Activated CD4-positive, alpha-beta T cell treated with anti-CD3 and anti-CD28 coated beads, Interleukin-2, amount 10 ng/mL, durations not matched to agents 7 days and 5 days (primary cell): ENCODE measurements at regions not wholly inside any gene's neighbourhood (a gene's known extent, or its start where the extent isn't known, plus 50 kb on each side); places are given as distances from the start of the nearest gene placed in this dataset.
"Not testable (repeated sequence)": the region's sequence is repeated elsewhere in the genome, so short reads cannot be mapped to it uniquely, and the experiment has no call there.

Experiments
- CTCF ChIA-PET: fragments of 350-600 bp; sonication (Branson Sonifier 250); formaldehyde crosslinking; loops from one replicate; lab custom pipeline; 2021; ENCODE audit warnings: antibody characterized with exemption; lab: Charles Lee
- POLR2A ChIA-PET: fragments of 350-600 bp; sonication (Branson Sonifier 250); formaldehyde crosslinking; loops from one replicate; lab custom pipeline; 2021; ENCODE audit warnings: antibody characterized with exemption; lab: Charles Lee
- DNase-seq: peaks from one replicate; pipeline ENCODE4 v3.0.0-alpha.2; 2020
- H3K27ac Mint-ChIP-seq: one replicate; pipeline ENCODE4 v1.8.0; 2021; ENCODE audit warnings: mild to moderate bottlenecking, moderate library complexity, mixed read lengths
- H3K27me3 Mint-ChIP-seq: one replicate; pipeline ENCODE4 v1.8.0; 2021; ENCODE audit warnings: mixed read lengths
- H3K36me3 Mint-ChIP-seq: one replicate; pipeline ENCODE4 v1.8.0; 2021; ENCODE audit warnings: low read depth, mixed read lengths
- H3K4me1 Mint-ChIP-seq: one replicate; pipeline ENCODE4 v1.8.0; 2021; ENCODE audit warnings: mixed read lengths
- H3K4me3 Mint-ChIP-seq: one replicate; pipeline ENCODE4 v1.8.0; 2021; ENCODE audit warnings: mild to moderate bottlenecking, moderate library complexity, mixed read lengths
- H3K9me3 Mint-ChIP-seq: one replicate; pipeline ENCODE4 v1.8.0; 2021; ENCODE audit warnings: mixed read lengths

GRCh38 chrX:115378471-115378870 is 89.0 kb downstream of the LUZP4 start:
- Mint-ChIP-seq H3K9me3 (no peaks in the 10 kb centered on the region), H3K36me3 (no peaks in the 10 kb centered on the region), H3K4me1 (no peaks in the 10 kb centered on the region)

GRCh38 chrX:115387327-115387726 is 97.8 kb downstream of the LUZP4 start:
- ChIA-PET CTCF (no interaction called here), POLR2A (no interaction called here)
- Mint-ChIP-seq H3K27ac (no peak overlapping the region), H3K9me3 (no peaks in the 10 kb centered on the region), H3K36me3 (no peaks in the 10 kb centered on the region), H3K4me3 (no peak overlapping the region), H3K4me1 (no peaks in the 10 kb centered on the region), H3K27me3 (no peaks in the 10 kb centered on the region)
- no peak for DNase-seq

More at GRCh38 chrX:115378471-115378870, 89.0 kb downstream of the LUZP4 start:
- POLR2A ChIA-PET = no interaction called here
- Mint-ChIP-seq H3K27ac (no peak overlapping the region), H3K4me3 (no peak overlapping the region), H3K27me3 (no peaks in the 10 kb centered on the region)
- CTCF ChIA-PET = no interaction called here
- DNase-seq = no peak

DNA sequence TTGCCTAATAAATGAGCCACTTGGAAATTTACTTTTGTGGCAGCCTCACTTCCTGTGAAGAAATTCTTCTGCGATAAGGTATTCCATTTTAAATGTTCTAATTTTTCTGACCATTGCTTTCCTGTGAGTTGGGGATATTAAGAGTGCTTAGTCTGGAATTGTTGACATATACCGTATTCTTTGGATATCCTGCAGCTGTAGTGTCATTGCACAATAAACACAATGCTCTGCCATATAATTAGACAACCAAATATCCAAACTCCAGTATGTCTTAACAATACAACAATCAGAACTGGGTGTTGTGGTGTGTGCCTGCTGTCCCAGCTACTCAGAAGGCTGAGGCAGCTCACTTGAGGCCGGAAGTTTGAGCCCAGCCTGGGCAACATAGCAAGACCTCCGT is 99.4 kb downstream of the LUZP4 start:
- ChIA-PET POLR2A (no interaction called here), CTCF (no interaction called here)
- Mint-ChIP-seq H3K4me3 (no peak overlapping the region), H3K36me3 (no peaks in the 10 kb centered on the region), H3K4me1 (no peaks in the 10 kb centered on the region), H3K27ac (no peak overlapping the region), H3K9me3 (no peaks in the 10 kb centered on the region), H3K27me3 (no peaks in the 10 kb centered on the region)
- DNase-seq = no peak

DNA sequence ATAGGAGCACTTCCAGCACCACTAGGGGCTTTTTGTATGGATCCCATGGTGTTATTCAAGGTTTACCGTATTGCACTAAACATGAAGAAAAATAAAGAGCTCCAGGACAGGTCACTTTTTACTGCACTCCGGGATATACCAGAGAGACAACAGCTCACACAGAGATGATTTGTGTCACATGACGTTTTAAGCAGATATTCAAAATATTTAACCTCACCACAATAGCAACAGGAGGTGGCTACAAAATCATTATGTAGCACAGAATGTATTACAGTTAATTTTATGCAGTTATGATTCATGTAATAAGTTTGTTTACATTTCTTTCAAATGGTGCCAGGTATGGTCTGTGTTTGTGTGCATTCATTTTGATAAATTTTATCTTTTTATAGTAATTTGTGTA is 100.6 kb downstream of the LUZP4 start:
- no peak overlapping the region for H3K4me3 Mint-ChIP-seq
- H3K27ac Mint-ChIP-seq = no peak overlapping the region
- no peaks in the 10 kb centered on the region for H3K36me3 Mint-ChIP-seq
- H3K9me3 Mint-ChIP-seq = no peaks in the 10 kb centered on the region
- no peak for DNase-seq
- no peaks in the 10 kb centered on the region for H3K27me3 Mint-ChIP-seq
- CTCF ChIA-PET = no interaction called here
- POLR2A ChIA-PET = no interaction called here
- no peaks in the 10 kb centered on the region for H3K4me1 Mint-ChIP-seq

GRCh38 chrX:115392031-115392430 is 102.5 kb downstream of the LUZP4 start:
- no peaks in the 10 kb centered on the region for H3K27me3 Mint-ChIP-seq
- H3K9me3 Mint-ChIP-seq = no peaks in the 10 kb centered on the region
- no peak overlapping the region for H3K4me3 Mint-ChIP-seq
- no peak for DNase-seq
- no peaks in the 10 kb centered on the region for H3K36me3 Mint-ChIP-seq
- H3K4me1 Mint-ChIP-seq = no peaks in the 10 kb centered on the region
- CTCF ChIA-PET = no interaction called here
- POLR2A ChIA-PET = no interaction called here
- H3K27ac Mint-ChIP-seq = no peak overlapping the region

- no peak overlapping the region for H3K4me3 Mint-ChIP-seq
- no peak overlapping the region for H3K27ac Mint-ChIP-seq
- POLR2A ChIA-PET = no interaction called here
- DNase-seq = no peak
- H3K36me3 Mint-ChIP-seq = no peaks in the 10 kb centered on the region
- CTCF ChIA-PET = no interaction called here
- H3K4me1 Mint-ChIP-seq = no peaks in the 10 kb centered on the region
- H3K27me3 Mint-ChIP-seq = no peaks in the 10 kb centered on the region
- no peaks in the 10 kb centered on the region for H3K9me3 Mint-ChIP-seq
Observed at GRCh38 chrX:115392871-115393270, 103.4 kb downstream of the LUZP4 start.

DNA sequence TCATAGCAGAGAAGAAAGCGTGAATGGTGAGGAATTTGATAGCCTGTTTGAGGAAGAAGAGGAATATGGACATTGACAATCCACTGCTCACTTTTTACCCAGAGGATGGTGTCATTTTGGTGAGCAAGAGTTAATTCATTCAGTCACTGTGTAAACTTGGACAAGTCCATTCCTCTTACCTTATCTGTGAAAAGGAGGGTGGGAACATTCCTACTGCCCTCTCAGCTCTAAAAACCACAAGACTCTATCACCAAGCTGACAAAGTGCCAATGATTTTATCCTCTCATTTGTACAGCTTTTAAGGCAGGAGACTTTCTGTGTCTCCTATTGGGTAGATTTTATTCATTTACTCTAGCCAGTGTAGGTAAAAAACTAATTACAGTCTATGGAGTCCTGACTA is 103.8 kb downstream of the LUZP4 start:
- Mint-ChIP-seq H3K4me1 (no peaks in the 10 kb centered on the region), H3K27me3 (no peaks in the 10 kb centered on the region), H3K9me3 (no peaks in the 10 kb centered on the region), H3K36me3 (no peaks in the 10 kb centered on the region), H3K27ac (no peak overlapping the region), H3K4me3 (no peak overlapping the region)
- ChIA-PET POLR2A (no interaction called here), CTCF (no interaction called here)
- DNase-seq = no peak

DNA sequence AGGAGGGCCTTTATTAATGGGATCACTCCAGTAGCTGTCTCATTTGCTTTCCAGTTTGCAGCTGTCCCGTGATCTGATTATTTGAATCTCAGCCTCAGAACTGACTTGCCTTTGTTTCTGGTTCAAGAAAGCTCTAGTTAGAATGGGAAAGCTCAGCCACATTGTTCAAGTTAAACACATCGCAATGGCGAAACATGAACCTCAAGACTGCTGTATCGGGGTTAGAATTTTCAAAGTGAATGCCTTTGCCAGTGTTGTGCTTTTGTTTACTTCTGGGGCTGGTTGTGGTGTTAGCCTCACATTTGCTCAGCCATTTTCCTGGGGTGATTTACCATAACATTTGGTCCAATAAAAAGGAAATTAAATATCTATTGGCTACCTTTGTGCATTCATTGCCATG is 105.3 kb downstream of the LUZP4 start:
- H3K27me3 Mint-ChIP-seq, H3K27ac Mint-ChIP-seq, CTCF ChIA-PET, H3K36me3 Mint-ChIP-seq, H3K4me3 Mint-ChIP-seq, POLR2A ChIA-PET, H3K4me1 Mint-ChIP-seq, H3K9me3 Mint-ChIP-seq, DNase-seq: not testable (repeated sequence)

GRCh38 chrX:115399306-115399705 is 109.8 kb downstream of the LUZP4 start:
- Mint-ChIP-seq H3K4me3 (no peak overlapping the region), H3K9me3 (no peaks in the 10 kb centered on the region), H3K27ac (no peak overlapping the region), H3K36me3 (no peaks in the 10 kb centered on the region), H3K27me3 (no peaks in the 10 kb centered on the region), H3K4me1 (no peaks in the 10 kb centered on the region)
- POLR2A ChIA-PET = no interaction called here
- no peak for DNase-seq
- CTCF ChIA-PET = no interaction called here

DNA sequence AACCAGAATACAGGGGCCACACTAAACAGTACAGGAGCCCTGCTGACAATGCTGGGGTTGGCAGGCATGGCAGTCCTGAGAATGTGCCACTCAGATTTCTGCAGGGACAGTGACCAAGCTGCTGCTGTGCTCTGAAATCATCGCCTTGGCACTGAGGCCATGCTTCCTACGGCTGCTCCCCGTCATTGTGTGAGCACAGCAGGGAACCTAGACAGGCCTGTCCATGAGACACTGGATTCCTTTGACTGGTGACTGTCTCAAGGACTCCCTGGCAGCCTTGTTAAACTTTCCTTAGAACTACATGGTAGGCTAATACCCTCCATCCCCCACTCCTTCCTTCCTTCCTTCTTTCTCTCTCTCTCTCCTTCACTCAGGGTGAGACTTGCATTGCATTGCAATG is 111.4 kb downstream of the LUZP4 start:
- ChIA-PET CTCF (no interaction called here), POLR2A (no interaction called here)
- DNase-seq = no peak
- H3K36me3 Mint-ChIP-seq = no peaks in the 10 kb centered on the region
- H3K27ac Mint-ChIP-seq = no peak overlapping the region
- H3K9me3 Mint-ChIP-seq = no peaks in the 10 kb centered on the region
- no peak overlapping the region for H3K4me3 Mint-ChIP-seq
- no peaks in the 10 kb centered on the region for H3K27me3 Mint-ChIP-seq
- no peaks in the 10 kb centered on the region for H3K4me1 Mint-ChIP-seq

DNA sequence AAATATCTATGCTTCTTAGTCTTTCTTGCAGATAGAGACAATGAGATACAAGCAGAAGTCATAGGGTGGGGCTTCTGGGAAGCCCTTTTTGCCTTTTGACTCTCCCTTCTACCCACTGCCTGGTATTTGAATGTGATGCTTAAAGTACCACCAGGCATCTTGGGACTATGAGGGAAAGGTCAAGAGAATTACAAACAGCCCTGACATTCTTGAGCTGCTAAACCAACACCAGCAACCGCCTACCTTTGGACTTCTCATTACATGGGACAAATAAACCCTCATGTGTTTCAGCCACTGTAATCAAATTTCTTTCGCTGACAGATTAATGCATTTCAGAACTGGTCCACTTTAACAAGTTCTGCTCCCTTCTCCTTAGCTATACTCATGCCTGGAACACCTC is 112.8 kb downstream of the LUZP4 start:
- no peak for DNase-seq
- Mint-ChIP-seq H3K9me3 (no peaks in the 10 kb centered on the region), H3K4me1 (no peaks in the 10 kb centered on the region), H3K36me3 (no peaks in the 10 kb centered on the region), H3K4me3 (no peak overlapping the region), H3K27me3 (no peaks in the 10 kb centered on the region), H3K27ac (no peak overlapping the region)
- ChIA-PET CTCF (no interaction called here), POLR2A (no interaction called here)

- H3K4me1 Mint-ChIP-seq = no peaks in the 10 kb centered on the region
- H3K4me3 Mint-ChIP-seq = no peak overlapping the region
- CTCF ChIA-PET = no interaction called here
Observed at GRCh38 chrX:115408771-115409400, 119.4 kb downstream of the LUZP4 start.

DNA sequence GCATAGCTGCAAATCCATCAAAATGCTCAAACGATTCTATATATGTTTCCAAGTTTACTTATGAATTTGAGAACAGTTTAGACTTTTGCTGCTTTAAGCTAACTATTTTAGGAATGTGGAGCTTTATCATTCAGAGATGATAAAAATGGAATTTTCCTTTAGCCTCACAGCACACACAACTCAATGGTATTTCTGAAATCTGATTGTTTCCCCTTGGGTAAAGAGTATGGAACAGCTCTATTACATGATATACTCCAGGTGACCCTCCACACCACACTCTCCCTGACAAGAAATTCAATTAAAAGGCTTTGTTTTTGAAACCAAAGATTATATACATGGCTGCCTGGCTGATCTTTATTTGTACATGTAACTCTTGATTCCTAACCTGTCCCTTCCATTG is 120.0 kb downstream of the LUZP4 start:
- ChIA-PET CTCF (no interaction called here), POLR2A (no interaction called here)
- Mint-ChIP-seq H3K9me3 (no peaks in the 10 kb centered on the region), H3K4me3 (no peak overlapping the region), H3K27ac (no peak overlapping the region), H3K36me3 (no peaks in the 10 kb centered on the region), H3K27me3 (no peaks in the 10 kb centered on the region), H3K4me1 (no peaks in the 10 kb centered on the region)
- no peak for DNase-seq

More at GRCh38 chrX:115408771-115409400, 119.4 kb downstream of the LUZP4 start:
- Mint-ChIP-seq H3K9me3 (no peaks in the 10 kb centered on the region), H3K27me3 (no peaks in the 10 kb centered on the region), H3K36me3 (no peaks in the 10 kb centered on the region), H3K27ac (no peak overlapping the region)
- no peak for DNase-seq
- POLR2A ChIA-PET = no interaction called here

DNA sequence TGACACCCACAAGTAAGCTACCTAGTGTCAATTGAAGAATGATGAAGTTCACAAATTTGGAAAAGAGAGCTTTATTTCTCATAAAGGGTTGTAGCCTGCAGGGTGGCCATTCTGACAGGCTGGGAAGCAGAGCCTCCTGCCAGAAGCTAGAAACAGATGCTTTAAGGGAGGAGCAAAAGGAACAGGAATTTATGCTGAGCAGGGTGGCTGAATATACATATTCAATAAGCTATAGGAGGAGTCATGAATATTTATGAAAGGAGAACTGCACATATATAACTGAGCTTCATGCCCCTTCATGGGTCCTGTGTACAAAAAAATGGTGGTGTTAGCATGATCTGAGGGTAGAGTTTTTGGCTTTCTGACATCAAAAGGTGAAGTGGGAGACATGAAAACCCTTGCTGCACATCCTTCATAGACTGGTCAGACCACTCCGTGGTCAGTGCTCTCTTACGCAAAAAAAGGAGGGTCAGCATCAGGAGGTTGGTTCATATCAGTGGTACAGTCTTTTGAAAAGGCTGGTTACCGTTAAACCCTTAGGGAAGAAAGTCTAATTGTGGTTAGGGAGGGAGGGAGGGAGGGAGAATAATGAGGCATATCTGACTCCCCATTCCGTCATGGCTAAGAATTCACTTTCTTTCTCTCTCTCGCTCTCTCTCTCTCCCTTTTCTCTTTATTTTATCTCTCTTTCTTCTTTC is 121.4 kb downstream of the LUZP4 start:
- Mint-ChIP-seq H3K27ac (no peak overlapping the region), H3K27me3 (no peaks in the 10 kb centered on the region), H3K36me3 (no peaks in the 10 kb centered on the region), H3K4me1 (no peaks in the 10 kb centered on the region), H3K9me3 (no peaks in the 10 kb centered on the region), H3K4me3 (no peak overlapping the region)
- ChIA-PET CTCF (no interaction called here), POLR2A (no interaction called here)
- no peak for DNase-seq
